MCF 10A (cell line): ENCODE measurements at regions not wholly inside any gene's neighbourhood (a gene's known extent, or its start where the extent isn't known, plus 50 kb on each side); places are given as distances from the start of the nearest gene placed in this dataset.

Experiments used
- BruUV-seq: library from RNA; stranded (reverse); fragments of 400-500 nt; replicated peaks from 2 replicates; lab custom pipeline; 2021; lab: Mats Ljungman, UMichigan
- CTCF ChIA-PET: fragments of 300-600 bp; sonication (Branson Sonifier 250); formaldehyde crosslinking; extraction: SDS; loops from one replicate; lab custom pipeline; 2021; ENCODE audit warnings: antibody characterized with exemption, inconsistent platforms; lab: Yijun Ruan, JAX
- POLR2A ChIA-PET: fragments of 300-600, 350-650 bp; sonication (Branson Sonifier 250); formaldehyde crosslinking; extraction: SDS; loops from one replicate; lab custom pipeline; 2020; ENCODE audit warnings: antibody characterized with exemption, inconsistent platforms; lab: Yijun Ruan, JAX
- DNase-seq: peaks from one replicate; pipeline ENCODE4 v3.0.0-alpha.2; 2018; ENCODE audit not compliant: unreplicated experiment
- H3K27ac Mint-ChIP-seq: one replicate; pipeline ENCODE4 v1.8.0; 2022; ENCODE audit warnings: mild to moderate bottlenecking, low read depth, mixed read lengths; ENCODE audit not compliant: unreplicated experiment
- H3K27me3 Mint-ChIP-seq: one replicate; pipeline ENCODE4 v1.8.0; 2022; ENCODE audit warnings: mixed read lengths; ENCODE audit not compliant: insufficient read depth, unreplicated experiment
- H3K36me3 Mint-ChIP-seq: one replicate; pipeline ENCODE4 v1.8.0; 2022; ENCODE audit warnings: mild to moderate bottlenecking, moderate library complexity, mixed read lengths; ENCODE audit not compliant: insufficient read depth, unreplicated experiment
- H3K4me1 Mint-ChIP-seq: one replicate; pipeline ENCODE4 v1.8.0; 2022; ENCODE audit warnings: mixed read lengths; ENCODE audit not compliant: insufficient read depth, unreplicated experiment
- H3K4me3 Mint-ChIP-seq: one replicate; pipeline ENCODE4 v1.8.0; 2022; ENCODE audit warnings: mild to moderate bottlenecking, moderate library complexity, mixed read lengths; ENCODE audit not compliant: unreplicated experiment
- H3K9me3 Mint-ChIP-seq: one replicate; pipeline ENCODE4 v1.8.0; 2022; ENCODE audit warnings: mixed read lengths; ENCODE audit not compliant: unreplicated experiment
- CTCF ChIP-seq: fragments of 200-600 bp; IDR thresholded peaks from one replicate; pipeline ENCODE4 v1.8.0; 2022; ENCODE audit warnings: antibody characterized with exemption, mild to moderate bottlenecking; ENCODE audit not compliant: unreplicated experiment
- intact Hi-C: fragments of 100-400 bp; cut with micrococcal nuclease; formaldehyde crosslinking; loops from 2 replicates; pipeline ENCODE4 v1.14.1; 2022

- intact Hi-C loops, result no loop called here
- no TSS peak for BruUV-seq
- no peak overlapping the region for H3K27ac Mint-ChIP-seq
- ChIA-PET POLR2A (interaction anchor here (1.1 kb wide), 1 partner anchor 22 kb away, joined by 3 read pairs; no protein-coding TSS in a partner anchor), CTCF (interaction anchor here (0.6 to 1.4 kb wide), 3 partner anchors 9 to 46 kb away, joined by 3 to 4 read pairs (median 3); no protein-coding TSS in a partner anchor)
- TF ChIP-seq CTCF, result no peak
- no peak for DNase-seq
- no peak overlapping the region for H3K4me3 Mint-ChIP-seq
- no peaks in the 10 kb centered on the region for H3K9me3 Mint-ChIP-seq
- no peaks in the 10 kb centered on the region for H3K4me1 Mint-ChIP-seq
- H3K27me3 Mint-ChIP-seq, result no peaks in the 10 kb centered on the region
- H3K36me3 Mint-ChIP-seq, result no peaks in the 10 kb centered on the region
These were observed 114.6 kb upstream of the KCNG1 start for GRCh38 chr20:51137461-51137860.

GRCh38 chr20:51135926-51136715 is 113.2 kb upstream of the KCNG1 start:
- no peak for DNase-seq
- Mint-ChIP-seq H3K4me1 (no peaks in the 10 kb centered on the region), H3K4me3 (no peak overlapping the region), H3K36me3 (no peaks in the 10 kb centered on the region), H3K27me3 (no peaks in the 10 kb centered on the region), H3K9me3 (no peaks in the 10 kb centered on the region), H3K27ac (no peak overlapping the region)
- POLR2A ChIA-PET, result no interaction called here
- TF ChIP-seq CTCF, result no peak
- intact Hi-C loops, result no loop called here
- CTCF ChIA-PET, result interaction anchor here (1.5 kb wide), 1 partner anchor 121 kb away, joined by 6 read pairs; no protein-coding TSS in a partner anchor
- BruUV-seq, result no TSS peak

- CTCF ChIA-PET, result interaction anchor here (0.7 to 1.3 kb wide), 3 partner anchors 10 to 147 kb away, joined by 3 to 4 read pairs (median 3); no protein-coding TSS in a partner anchor
- Mint-ChIP-seq H3K27me3 (no peaks in the 10 kb centered on the region), H3K36me3 (no peaks in the 10 kb centered on the region), H3K4me3 (no peak overlapping the region), H3K27ac (no peak overlapping the region), H3K9me3 (no peaks in the 10 kb centered on the region), H3K4me1 (no peaks in the 10 kb centered on the region)
- POLR2A ChIA-PET, result no interaction called here
- no peak for TF ChIP-seq CTCF
- intact Hi-C loops, result no loop called here
- BruUV-seq, result no TSS peak
- DNase-seq, result no peak
These were observed 111.5 kb upstream of the KCNG1 start for GRCh38 chr20:51134405-51134804.

GRCh38 chr20:51132279-51132678 is 109.4 kb upstream of the KCNG1 start:
- H3K27ac Mint-ChIP-seq, result no peak overlapping the region
- no peak for TF ChIP-seq CTCF
- CTCF ChIA-PET, result interaction anchor here (0.6 to 1.4 kb wide), 4 partner anchors 45 to 781 kb away, joined by 3 to 9 read pairs (median 4); no protein-coding TSS in a partner anchor

More at GRCh38 chr20:51132279-51132678, 109.4 kb upstream of the KCNG1 start:
- POLR2A ChIA-PET, result interaction anchor here (1.1 to 1.7 kb wide), 2 partner anchors 10 to 23 kb away, joined by 3 to 7 read pairs; no protein-coding TSS in a partner anchor
- no peak for DNase-seq
- intact Hi-C loops, result no loop called here
- no peaks in the 10 kb centered on the region for H3K36me3 Mint-ChIP-seq
- H3K27me3 Mint-ChIP-seq, result no peaks in the 10 kb centered on the region
- BruUV-seq, result no TSS peak
- peaks cover 13% of the 10 kb centered on the region for H3K4me1 Mint-ChIP-seq
- H3K9me3 Mint-ChIP-seq, result no peaks in the 10 kb centered on the region
- no peak overlapping the region for H3K4me3 Mint-ChIP-seq
